ENCODE measurements at regions not wholly inside any gene's neighbourhood (a gene's known extent, or its start where the extent isn't known, plus 50 kb on each side); places are given as distances from the start of the nearest gene placed in this dataset.
"Not testable (repeated sequence)": the region's sequence is repeated elsewhere in the genome, so short reads cannot be mapped to it uniquely, and the experiment has no call there.

DNA sequence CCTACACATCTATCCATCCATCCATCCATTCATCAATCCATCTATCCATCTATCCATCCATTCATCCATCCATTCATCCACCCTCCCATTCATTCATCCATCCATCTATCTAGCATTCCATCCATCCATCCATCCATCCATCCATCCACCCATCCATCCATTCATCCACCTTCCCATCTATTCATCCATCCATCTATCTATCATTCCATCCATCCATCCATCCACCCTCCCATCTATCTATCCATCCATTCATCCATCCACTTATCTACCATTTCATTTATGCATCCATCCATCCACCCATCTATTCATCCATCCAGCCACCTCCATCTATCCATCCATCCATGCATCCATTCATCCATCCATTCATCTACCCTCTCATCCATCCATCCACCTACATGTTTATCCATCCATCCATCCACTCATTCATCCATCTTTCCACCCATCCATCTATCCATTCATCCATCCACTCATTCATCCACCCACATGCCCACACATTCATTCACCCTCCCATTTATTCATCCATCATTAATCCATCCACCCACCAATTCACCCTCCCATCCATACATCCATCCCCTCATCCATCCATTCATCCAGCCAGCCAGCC lies 258.5 kb downstream of the CRLF2 start:
- no peak for DNase-seq (ENCODE audit: low read depth)

DNA sequence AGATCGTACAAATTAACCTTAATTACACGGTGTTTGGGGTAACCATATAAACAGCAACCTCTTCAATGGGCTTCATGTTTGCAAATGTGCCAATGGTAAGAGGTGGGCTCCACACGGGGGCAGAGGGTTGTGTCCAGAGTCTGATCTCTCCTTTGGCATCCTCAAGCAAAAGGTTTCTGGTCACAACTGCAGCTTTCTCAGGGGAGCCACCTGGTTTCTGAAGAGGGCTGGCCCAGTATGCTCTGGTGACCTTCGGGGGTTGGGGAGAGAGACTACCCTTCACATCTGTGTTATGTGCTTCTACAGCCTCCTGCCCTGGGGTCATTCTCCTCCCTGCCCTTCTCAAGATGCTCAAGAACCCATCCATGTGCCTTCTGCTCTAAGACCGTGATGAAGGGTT lies 259.6 kb downstream of the CRLF2 start:
- no peak for DNase-seq (ENCODE audit: low read depth)

DNA sequence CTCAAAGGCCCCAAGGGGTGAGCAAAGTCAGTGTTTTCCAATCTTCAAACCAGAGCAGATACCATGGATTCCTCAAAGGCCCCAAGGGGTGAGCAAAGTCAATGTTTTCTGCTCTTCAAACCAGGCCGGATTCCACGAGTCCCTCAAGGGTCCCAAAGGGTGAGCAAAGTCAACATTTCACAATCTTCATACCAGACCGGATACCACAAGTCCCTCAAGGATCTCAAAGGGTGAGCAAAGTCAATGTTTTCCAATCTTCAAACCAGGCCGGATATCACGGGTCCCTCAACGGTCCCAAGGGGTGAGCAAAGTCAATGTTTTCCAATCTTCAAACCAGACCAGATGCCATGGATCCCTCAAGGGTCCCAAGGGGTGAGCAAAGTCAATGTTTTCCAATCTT lies 265.2 kb downstream of the CRLF2 start:
- DNase-seq (ENCODE audit: low read depth), result not testable (repeated sequence)

DNA sequence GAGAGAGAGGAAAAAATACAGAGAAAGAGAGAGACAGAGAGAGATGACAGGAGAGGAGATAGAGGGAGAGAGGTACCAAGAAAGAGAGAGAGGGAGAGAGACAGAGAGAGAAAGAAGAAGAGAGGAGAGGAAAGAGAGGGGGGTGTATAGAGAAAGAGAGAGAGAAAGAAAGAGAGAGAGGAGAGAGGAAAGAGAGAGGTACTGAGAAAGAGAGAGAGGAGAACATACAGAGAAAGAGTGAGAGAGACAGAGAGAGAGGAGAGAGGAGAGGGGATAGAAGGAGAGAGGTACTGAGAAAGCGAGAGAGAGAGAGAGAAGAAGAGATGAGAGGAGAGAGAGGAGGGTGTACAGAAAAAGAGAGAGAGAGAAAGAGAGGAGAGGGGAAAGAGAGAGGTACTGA lies 269.4 kb downstream of the CRLF2 start:
- DNase-seq (ENCODE audit: low read depth), result no peak

DNA sequence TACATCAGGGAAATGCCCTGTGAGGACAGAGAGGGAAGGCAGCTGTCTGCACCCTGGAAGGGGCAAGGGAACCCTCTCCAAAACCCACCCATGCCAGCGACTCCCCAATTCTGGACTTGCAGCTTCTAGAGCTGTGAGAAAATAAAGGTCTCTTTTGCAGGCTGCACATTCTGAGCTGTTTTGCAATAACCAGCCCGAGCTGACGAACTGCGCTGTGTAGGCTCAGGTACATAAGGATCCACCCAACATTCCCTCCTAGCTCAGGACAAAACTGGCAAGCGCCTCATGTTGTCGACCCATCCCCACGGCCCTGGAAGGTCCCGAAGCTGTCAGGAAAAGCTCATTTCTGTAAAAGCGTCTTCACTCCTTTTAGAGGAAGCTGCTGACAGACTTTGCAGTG lies 271.8 kb downstream of the CRLF2 start:
- DNase-seq (ENCODE audit: low read depth), result no peak

DNA sequence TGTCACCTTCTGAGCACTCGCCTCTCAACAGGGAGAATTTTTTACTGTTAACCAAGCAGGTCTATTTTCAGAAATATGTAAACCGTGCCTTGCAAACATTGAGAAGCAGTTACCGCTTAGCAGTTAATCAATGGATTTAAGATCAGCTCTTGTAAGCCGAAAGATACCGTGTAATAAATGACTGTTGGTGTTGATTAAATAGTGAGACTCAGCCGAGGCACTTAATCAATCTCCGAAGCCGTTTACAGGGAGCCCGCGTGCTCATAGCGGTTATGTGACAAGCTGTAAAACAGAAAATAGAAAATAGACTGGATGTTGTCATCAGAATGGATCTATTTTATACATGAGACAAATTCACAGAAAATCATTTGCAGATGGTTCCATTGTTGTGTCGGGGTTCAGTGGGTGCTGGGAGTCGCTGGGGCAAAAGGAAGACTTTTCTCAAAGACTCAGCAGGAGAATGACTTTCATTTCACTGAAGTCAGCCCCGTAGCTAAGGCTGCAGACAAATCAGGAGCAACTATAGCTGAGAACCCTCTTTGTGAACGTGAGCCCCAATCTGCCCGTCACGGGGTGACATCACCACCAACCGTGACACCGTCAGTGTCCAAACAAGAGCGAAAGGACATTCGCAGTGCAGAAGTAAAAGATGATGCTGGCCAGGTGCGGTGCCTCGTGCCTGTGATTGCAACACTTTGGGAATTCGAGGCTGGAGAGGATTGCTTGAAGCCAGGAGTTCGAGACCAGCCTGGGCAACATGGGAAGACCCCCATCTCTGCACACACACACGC lies 275.3 kb downstream of the CRLF2 start:
- no peak for DNase-seq (ENCODE audit: low read depth)

DNA sequence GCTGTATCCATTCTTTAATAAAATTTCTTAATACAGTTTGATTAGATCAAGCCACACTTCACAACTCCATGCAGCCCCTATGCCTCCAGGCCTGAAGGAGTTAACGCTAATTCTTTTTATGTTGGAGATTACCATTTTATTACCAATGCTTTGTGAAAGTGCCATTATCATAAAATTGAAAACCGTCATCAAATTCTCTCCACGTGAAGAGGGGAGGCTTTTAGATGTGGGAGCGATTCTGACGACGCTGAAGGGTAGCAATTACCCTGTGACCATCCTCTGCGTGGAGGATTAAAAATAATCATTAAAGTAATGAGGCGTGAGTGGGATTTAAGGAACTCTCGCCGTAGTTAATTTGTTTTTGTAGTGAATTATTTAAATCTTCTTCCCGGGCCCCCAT lies 278.8 kb downstream of the CRLF2 start:
- no peak for DNase-seq (ENCODE audit: low read depth)

DNA sequence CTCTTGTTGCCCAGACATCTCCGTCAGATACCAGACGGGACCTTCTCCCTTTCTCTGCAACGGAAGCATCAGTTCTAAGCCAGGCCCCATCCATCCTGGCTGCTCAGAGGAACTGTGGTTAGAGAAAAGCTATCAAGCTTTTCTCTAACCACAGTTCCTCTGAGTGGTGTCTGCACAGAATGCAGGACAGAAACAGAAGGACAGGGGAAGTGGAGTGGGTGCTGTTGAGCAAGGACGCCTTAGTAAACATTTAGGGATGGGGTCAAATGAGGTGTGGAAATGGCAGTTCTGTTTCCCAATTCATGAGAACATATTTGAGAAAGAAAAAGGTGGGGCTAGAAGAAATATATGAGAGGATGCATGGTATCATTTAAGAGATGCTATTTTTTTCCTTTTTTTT lies 283.8 kb downstream of the CRLF2 start:
- no peak for DNase-seq (ENCODE audit: low read depth)

DNA sequence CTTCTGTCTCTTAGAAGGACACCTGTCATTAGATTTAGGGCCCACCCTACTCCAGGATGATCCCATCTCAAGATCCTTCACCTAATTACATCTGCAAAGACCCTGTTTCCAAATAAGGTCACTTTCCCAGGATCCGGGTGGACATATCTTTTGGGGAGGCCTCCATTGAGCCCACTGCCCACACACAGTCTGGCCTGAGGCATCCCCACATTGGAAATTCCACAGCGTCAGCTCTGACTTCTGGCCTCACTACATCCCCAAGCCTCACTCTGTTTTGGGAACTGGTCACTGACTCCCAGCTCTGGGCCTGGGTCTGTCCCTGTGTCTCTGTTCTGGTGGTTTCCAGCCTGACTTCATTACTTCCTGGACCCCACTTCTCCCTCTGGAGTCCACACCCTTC lies 285.5 kb downstream of the CRLF2 start:
- DNase-seq (ENCODE audit: low read depth), result no peak

DNA sequence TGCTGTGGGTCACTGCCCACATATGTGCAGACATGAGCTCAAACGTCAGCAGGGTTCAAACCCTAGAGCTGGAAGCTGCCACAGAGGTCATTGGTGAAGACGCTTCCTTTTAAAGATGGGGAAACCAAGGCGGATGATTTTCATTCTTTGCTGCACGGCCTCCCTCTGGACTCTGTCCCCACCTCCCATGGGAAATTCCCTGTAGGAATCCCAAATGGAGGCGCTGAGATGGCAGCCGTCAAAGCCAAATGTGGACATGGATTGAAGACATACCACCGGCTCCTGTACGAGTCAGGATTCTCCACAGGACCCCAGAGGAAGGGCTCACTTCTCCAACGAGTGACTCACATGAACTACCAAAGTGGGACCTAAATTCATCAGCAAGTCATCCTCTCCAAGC lies 286.4 kb downstream of the CRLF2 start:
- no peak for DNase-seq (ENCODE audit: low read depth)

DNA sequence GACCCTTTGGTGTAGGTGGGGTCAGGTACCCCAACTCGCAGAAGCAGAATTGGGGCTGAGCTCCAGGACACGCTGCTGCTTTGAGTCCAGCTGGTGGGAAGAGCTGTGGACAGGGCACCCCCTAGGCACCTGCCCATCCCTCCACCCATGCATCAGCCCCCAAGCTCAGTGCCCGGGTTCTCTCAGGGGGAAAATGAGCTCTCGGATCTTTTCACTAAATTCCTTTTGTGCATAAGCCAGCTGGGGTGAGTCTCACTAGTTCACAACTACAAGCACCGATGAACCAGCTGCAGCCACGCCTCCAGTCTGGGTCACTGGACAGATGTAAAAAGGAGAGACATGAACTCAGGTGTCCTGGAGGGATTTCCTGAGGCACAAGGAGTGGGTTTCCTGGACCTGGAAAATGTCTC lies 286.8 kb downstream of the CRLF2 start:
- no peak for DNase-seq (ENCODE audit: low read depth)

DNA sequence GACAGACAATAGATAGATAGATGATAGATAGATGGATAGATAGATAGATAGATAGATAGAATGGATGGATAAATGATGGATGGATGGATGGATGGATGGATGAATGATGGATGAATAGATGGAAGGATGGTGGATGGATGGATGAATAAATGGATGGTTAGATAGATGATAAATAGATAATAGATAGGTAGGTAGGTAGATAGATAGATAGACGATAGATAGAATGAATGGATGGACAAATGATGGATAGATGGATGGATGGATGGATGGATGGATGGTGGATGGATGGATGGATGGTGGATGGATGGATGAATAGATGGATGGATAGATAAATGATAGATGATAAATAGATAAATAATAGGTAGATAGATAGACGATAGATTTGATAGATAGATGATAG lies 287.4 kb downstream of the CRLF2 start:
- no peak for DNase-seq (ENCODE audit: low read depth)

DNA sequence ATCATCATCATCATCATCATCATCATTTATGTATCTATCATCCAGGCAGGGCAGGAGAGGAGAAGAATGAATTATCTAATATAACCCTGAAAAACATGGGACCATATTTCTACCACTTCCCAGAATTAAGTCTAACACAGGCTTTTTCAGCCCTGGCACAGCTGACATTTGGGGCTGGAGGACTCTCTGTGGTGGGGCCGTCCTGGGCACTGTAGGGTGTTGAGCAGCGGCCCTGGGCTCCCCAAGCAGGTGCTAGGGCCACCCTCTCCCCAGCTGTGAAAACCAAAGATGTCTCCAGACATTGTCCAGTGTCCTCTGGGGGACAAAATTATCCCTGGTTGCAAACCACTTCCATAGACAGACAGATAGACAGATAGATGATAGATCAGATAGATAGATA lies 288.4 kb downstream of the CRLF2 start:
- no peak for DNase-seq (ENCODE audit: low read depth)

DNA sequence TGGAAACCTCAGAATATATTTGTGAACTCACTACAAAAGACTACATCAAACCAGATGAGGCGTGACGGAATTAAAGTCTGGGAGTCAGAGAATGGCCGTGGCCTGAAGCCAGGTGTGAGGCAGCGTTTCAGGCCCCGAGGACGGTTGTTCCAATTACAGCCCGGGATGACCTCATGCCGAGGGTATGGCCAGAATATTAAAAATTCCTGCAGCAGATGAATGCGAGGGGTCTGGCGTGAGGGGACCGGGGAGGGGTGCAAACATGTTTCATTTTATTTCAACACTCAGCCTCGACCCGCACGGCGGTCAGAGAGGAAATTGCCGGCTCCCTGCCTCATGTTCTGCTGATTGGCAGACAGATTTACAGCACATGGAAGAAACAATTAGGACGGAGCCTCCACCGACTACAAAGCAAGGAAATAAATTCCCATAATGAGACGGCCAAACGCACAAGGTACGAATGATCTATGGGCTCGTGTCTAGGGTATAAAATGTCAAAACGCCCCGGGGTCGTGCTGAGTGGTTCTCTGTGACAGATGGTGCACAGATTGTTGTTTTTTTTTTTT lies 289.7 kb downstream of the SHOX start:
- DNase-seq (ENCODE audit: low read depth), result no peak

DNA sequence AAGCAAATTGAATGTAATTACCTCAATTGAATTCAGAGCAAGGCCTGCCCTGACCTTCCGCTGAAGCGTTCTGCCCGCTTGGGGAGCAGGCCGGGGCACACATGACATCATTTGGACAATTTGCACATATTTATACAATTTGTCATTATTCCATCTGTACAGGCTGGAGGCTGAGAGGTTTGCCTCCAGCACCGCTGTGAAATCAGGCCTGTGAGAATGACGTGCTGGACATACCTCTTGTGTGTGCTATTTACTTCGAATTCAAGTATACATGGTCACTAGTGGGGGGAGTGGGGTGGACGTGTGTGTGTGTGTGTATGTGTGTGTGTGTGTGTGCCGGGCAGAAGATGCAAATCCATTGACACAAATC lies 285.6 kb downstream of the SHOX start:
- DNase-seq (ENCODE audit: low read depth), result no peak

DNA sequence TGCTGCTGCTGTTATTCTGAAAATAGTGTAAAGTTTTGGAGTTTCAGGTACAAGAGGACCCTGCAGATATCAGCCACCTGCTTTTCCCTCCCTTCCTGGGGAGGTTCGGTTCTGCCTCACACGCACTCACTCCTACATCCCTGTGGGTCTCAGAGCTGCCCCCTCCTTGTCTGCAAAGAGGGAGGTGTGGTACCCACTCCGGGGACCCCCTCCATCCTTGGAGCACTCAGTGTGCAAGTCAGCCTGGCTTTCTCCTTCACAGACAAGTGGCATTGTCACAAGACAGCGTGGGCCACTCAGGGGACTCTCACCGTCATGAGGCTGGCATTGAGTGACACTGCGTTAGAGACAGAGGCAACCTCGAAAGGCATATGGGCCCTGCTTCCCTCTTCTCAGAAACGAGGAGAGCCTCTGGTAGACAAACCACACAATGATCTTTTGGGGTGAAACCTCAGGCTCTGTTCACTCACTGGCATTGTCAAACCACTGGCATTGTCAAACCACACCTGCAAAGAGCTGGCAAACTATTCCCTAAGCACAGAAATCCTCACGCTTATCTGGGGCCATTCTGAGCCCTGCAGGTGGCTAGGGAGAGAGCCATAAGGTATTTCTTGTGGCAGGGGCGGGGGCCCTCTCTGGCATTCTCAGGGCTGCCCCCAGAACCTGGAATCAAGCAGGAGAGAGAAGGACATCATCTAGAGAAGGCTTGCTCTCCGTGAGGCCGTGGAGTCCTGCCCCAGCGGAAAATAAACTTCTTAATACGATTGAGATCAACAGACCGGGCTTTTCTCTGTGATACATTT lies 285.0 kb downstream of the SHOX start:
- no peak for DNase-seq (ENCODE audit: low read depth)

DNA sequence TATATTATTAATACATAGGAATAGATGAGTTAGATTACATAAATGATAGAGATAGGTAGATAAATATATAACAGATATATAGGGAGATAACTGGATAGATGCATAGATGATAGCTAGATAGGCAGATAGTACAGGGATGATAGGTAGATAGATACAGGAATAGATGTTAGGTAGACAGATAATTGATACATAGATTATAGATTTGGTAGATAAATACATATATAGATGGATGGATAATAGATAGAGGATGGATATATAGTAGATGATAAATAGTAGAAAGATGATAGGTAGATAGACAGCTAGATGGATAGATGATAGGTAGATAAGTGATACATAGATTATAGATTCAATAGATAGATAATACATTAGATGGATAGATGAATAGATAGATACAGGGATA lies 283.6 kb downstream of the SHOX start:
- no peak for DNase-seq (ENCODE audit: low read depth)

DNA sequence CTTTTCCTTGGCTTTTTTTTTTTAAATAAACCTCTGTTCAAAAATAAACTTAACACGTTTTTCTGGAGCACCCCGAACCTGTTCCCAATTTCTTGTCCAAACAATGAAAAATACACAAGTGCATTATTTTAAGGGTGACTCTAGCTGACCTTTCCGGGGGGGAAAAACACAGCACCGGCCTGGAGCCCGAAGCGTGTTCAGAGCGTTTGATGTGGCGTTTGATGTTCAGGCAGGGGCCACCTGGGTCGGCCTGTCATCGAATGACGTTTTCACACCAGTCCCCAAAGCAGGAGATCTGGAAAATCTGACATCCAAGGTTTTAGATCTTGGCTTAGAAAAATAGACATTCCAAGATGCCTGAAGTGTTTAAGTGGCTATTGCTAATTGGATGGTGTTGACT lies 282.1 kb downstream of the SHOX start:
- no peak for DNase-seq (ENCODE audit: low read depth)

DNA sequence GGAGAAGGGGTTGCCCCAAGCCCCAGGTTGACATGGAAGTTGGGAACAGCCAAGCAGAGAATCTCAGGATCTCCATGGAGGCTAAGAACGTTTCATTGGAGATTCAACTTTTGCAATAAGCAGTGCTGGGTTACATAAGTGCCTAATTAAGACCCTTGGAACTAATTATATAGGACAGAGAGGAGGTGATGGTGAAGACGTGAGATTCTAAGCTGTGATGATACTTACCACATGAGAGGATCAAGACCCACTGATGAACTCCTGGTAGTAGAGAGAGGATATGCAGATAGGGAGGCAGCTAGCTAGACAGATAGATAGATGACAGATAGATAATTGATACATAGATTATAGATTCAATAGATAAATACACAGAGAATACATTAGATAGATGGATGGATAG lies 278.5 kb downstream of the SHOX start:
- DNase-seq (ENCODE audit: low read depth), result not testable (repeated sequence)

DNA sequence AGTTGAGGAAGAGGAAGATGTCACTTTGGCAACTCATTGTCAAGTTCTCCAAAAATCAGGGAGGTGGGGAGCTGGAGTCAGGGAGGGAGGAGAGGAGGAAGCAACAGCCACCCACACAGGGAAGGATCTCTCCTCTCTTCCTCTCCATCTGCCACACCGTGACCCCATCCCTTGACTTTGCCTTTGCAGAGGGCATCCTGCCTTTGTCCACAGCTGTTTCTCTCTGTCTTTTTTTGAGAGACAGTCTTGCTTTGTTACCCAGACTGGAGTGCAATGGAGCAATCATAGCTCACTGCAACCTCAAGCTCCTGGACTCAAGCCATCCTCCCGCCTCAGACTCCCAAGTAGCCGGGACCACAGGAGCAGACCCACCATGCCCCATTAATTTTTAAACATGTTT lies 276.0 kb downstream of the SHOX start:
- no peak for DNase-seq (ENCODE audit: low read depth)

DNA sequence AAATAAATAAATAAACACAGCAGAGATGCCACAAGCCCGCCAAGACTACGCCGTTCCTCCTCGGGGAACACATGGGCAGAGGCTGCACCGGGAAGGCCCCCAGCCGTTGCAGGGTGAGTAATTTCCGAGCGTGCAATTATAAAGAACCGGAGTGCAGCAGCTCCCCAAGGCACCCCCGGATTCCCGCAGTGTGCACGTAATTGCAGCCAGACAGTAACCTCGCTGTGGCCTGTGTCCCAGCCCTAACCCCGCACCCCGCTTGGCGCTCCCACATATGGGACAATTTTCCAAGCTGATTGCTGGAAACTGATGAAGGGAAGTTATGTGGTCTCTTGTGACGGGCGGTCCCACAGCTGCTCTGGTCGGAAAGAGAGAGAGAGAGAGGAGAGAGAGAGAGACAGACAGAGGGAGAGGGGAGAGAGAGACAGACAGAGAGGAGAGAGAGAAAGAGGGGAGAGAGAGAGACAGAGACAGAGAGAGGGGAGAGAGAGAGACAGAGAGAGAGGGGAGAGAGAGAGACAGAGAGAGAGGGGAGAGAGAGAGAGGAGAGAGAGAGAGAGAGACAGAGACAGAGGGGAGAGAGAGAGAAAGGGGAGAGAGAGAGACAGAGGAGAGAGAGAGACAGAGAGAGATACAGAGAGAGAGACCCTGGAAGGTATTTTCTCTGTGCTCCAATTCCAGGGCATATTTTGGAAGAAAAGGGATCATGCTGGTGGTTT lies 275.4 kb downstream of the SHOX start:
- DNase-seq (ENCODE audit: low read depth), result no peak

DNA sequence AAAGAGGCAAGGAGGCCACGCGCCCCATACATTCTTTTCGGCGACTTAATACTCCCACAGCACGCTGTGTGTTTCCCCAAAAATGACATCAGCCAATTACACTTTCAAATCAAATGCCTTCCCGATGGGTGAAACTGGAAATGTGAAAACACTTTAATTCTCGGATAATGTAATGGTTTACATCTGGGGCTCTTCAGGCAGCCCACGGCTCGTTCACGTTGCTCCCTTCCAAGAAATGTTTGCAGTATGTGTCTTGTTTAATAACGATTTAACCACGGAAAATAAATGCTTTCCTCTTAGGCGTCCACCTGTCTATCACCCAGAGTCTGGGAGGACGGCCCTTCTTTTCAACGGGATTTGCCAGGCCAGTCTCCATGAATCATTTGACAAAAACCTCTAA lies 272.5 kb downstream of the SHOX start:
- no peak for DNase-seq (ENCODE audit: low read depth)
